GM18505 (cell line): ENCODE measurements at regions not wholly inside any gene's neighbourhood (a gene's known extent, or its start where the extent isn't known, plus 50 kb on each side); places are given as distances from the start of the nearest gene placed in this dataset.
"Not testable (repeated sequence)": the region's sequence is repeated elsewhere in the genome, so short reads cannot be mapped to it uniquely, and the experiment has no call there.

ENCODE experiments used
- ATAC-seq: cut with Tn5 transposase; IDR thresholded peaks from one replicate; pipeline ENCODE4 v1.9.1; 2021; ENCODE audit not compliant: unreplicated experiment
- POLR2A ChIP-seq: IDR thresholded peaks from 4 replicates; pipeline ENCODE4 v1.6.1; 2011; ENCODE audit warnings: borderline replicate concordance; ENCODE audit not compliant: insufficient read depth, insufficient read length; ENCODE audit errors: extremely low read depth

DNA sequence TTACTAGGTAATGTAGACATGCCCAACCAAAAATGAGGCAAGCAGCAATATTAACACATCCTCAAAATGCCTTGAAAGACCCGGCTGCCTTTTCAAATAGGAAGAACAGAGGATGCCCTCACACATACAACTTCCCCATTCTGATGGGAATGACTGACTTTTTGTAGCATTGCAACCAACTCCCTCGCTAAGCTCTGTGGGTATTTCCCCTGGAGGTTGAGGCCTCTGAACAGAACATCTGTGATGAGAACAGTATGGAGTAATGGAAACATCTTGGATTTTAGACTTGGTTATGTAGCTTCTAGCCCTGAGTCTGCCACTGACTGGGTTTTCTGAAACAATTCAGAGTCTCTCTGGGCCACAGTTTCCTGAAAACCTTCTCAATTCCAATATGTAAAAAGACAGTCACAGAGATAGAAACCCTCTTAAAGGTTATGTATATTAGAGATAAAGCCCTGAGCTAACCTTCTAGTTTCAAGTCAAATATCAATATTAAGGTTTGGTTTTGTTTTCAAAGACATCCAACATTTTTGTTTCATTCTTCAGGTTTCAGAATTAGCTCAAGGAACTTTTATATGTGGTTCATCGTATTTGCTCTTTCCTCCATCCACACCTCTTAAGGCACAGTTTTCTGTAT lies 311.5 kb downstream of the SETD4 start:
- ATAC-seq: no peak
- no peak for TF ChIP-seq POLR2A

DNA sequence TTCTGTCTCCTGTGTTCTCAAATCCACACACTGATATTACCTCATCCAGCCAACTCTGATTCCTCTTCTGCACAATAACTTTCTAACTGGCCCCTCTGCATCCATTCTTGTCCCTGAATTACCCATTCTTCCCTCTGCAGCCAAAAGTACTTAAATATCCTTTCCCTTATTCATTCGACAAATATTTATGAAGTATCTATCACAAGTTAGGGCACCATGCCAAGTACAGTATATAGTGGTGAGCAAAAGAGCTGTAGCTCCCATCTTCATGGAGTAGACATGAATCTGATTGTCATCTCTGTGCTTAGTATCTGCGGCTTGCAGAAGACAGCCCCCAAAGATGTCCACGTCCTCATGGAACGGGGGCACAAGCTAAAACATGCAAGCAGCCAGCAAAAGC lies 316.8 kb downstream of the SETD4 start:
- no peak for TF ChIP-seq POLR2A
- ATAC-seq: no peak

DNA sequence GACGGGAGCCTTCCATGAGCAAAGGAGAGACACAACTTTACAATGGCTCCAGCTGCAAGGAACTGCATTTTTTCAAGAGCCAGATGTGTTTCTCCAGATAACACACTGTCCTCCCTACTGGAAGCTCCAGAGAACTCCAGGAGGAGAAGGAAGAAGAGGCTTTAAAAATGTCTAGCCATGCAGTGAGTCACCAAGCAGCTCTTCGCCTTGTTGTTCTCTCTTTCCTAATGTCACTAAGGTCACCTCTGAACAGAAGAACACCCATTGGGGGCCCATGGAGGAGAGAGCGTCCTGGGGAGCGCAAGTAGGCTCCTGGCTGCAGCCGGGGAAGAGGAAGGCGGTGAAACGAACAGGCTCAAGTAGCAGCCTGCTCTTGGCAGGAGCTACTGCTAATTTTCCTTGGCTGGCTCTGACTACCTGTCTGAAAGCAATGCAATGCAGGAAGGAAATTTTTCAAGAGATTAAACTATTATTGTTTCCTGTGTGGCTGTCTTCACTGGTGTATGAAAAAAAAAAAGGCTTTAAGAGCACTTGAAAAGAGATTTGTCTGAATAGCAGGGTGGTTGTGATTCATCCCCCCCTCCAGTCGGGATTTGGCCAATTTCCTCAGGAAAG lies 321.9 kb downstream of the SETD4 start:
- ATAC-seq: no peak
- no peak for TF ChIP-seq POLR2A

DNA sequence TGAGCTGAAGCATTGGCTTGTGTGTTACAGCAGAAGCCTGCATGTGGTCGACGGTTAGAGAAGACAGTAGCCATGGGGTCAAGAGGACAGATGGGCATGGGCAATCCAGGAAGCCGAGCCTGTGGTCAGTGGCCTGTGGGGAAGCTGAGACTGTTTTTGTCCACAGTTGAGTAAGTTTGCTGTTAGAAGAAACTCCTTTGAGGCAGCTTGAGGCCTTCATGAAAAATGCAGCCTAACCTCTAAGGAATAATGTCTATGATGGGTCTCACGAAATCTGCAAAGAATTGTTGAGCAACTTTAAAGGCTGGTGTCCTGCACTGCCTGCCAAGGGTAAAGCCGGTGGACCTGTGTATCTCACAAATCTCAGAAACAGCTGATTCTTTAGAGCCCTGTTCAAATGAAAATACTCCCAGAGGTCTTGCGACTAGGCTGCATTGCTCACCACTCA lies 322.4 kb downstream of the SETD4 start:
- ATAC-seq: no peak
- TF ChIP-seq POLR2A: no peak

DNA sequence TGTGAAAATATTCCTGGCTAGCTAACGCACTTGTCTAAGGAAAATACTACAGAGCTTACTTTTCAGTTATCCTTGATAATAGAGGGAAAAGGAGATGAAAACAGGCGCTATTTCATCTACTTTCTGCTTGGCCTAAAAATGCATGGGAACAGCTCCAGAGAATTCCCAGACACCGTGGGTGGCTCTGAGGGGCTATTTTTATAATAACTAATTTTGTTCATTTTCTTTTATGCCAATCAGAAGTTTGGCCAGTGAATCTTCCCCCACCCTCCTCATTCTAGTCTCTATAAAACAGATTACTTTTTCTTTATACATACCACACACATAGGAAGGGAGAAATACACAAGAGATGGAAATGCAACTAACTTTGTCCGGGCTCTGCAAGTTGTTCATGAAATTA lies 322.9 kb downstream of the SETD4 start:
- no peak for TF ChIP-seq POLR2A
- no peak for ATAC-seq

DNA sequence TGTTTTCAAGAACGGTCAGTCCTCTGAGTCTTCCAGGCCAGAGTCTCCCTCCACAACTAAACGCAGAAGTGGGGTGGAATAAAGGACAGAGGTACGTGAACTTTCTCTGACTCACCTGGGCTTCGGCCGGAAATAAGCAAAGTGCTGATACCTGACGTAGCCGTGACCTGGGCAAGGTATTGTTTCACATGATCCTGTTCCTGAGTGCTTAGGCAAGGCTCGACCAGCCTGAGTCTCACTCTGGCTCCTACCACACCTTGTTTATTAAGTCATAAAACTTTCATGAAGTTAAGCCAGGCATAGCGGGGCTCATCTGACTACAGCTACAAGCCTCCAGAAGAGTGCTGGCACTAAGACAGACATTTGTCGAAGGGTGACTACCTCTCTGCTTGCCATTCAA lies 327.5 kb downstream of the SETD4 start:
- TF ChIP-seq POLR2A: no peak

DNA sequence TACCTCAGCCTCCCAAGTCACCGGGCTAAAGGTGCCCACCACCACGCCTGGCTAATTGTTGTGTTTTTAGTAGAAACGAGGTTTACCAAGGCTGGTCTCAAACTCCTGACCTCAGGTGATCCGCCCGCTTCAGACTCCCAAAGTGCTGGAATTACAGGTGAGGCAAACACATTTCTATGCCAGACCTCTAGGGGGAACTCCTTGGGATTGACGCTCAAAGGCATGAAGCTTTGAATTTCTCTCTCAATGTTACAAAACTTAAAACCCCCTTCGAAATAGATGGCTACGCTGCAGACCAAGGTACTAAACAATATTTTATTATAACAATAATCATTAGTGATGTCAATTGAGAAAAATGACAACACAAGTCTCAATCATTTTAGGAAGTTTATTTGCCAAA lies 330.0 kb downstream of the SETD4 start:
- no peak for ATAC-seq
- TF ChIP-seq POLR2A: no peak

More for the DNA sequence above, 327.5 kb downstream of the SETD4 start:
- ATAC-seq: no peak

DNA sequence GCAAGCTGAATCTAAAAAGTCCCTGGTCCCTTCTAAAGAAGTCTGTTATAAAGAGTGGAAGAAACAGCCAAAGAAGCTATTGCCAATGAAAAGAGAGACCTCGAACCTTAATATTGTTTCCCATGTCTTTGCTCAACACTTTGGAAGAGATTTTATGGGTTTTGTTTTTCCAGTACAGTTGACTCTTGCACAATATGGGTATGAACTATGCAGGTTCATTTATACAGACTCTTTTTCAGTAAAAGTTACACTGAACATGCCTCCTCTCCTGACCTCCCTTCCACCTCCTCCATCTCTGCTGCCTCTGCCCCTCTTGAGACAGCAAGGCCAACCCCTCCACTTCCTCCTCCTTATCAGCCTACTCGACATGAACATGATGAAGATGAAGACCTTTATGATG lies 332.5 kb downstream of the SETD4 start:
- no peak for ATAC-seq
- TF ChIP-seq POLR2A: no peak

DNA sequence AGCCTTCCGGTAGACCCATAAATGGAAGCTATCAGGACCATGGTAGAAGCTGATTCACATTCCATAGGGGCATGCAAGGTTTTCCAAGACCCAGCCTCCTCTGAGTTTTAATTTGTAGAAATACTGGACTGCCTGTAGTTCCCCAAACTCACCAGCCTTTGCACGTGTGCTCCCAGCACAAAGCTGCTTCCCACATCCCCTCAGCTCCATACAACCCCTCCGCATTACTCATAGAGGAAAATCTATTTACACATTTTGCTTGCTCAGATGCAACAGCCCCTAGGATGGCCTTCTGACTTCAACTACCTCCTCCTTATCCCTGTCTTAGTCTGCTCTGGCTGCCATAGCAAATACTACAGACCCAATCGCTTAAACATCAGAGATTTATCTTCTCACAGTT lies 336.2 kb downstream of the SETD4 start:
- no peak for TF ChIP-seq POLR2A
- ATAC-seq: no peak

DNA sequence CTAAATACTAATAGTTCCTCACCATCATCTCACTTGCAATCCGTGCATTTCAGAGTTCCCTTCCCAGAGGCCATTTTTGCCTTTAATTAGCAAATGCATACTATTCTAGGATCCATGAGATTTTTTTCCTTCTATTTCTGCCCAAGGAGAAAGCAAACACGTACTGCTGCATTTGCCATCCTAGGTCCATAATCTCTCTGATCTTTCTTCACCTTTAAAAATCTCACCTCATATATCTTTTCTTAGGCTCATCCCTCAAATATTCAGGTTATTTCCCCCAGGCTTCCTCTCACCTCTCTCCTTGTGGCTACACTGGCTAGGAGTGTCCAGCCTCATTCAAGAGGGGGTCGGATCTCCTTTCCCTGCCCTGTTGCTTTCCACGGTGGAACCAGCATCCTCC lies 338.6 kb downstream of the SETD4 start:
- TF ChIP-seq POLR2A: no peak
- ATAC-seq: no peak

DNA sequence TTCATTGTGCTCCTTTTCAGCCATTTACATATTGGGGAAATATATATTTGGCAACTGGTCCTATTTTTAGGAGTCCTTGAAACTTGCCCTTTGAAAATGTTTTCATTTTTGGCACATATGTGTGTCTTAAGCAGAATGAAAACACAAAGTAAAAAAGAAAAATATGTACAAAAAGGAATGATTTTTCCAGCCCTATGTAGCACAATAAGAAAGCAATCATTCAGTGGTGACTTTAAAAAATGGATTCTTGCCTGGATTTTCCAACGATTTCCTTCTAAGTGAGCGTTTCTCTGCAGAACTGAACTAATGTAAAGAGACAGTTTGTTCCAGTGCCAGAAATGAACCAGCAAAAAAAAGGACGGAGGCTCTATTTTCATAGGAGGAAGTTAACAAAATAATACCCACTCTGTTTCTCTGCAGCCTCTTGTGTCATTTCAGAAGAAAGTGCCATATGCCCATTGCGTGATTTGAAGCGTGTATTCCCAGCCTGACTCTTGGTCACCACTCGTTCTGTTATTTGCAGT lies 340.1 kb downstream of the SETD4 start:
- TF ChIP-seq POLR2A: no peak
- ATAC-seq: no peak

DNA sequence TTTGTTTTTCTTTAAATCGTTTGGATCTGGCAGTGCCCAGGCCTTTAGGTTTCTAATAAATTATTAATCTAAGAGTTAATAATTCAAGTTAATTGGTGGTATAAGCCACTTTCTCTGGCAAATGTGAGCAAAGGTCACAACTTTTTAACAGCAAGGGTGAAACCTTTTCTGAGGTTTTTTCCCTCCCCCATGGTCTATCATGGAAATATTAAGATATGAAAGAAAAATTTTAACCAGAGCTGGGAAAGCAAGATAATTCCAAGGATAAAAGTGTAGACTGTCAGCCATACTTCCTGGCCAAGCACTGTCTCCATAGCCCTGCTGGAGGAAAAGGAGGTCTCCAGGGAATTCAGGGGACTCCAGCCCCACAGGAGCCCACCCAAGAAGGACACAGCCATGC lies 341.2 kb downstream of the SETD4 start:
- no peak for ATAC-seq
- TF ChIP-seq POLR2A: no peak

DNA sequence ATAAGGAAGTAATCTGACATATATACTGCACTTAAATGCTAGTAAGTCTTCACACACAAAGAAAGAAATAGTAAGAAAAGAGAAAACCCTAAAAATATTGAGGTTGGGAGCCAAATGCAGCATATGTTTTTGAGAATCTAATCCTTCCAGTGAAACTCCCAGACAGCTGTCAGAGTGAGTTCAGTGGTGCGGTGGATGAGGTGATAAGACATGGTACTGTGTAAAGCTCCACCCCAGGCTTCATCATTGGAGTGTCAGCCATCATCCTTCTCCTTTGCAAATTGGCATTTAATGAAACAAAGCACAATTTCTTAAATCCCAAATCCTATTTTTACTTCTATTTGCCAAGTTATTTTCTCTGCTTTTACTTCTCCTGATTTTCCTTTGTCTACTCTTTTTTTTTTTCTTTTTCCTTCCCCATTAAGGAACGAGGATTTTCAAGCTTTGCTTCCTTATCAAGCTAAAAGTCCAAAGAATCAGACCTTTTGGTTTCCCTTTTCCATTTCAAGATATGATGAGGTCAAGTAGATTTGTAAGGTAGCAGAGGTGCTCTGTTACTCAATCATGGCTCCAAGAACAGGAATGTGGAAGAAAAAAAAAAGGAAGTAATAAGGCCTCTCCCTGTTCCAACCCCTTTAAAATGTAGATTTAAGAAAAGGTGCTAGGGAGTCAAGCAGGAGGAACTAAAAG lies 343.3 kb downstream of the SETD4 start:
- no peak for TF ChIP-seq POLR2A
- no peak for ATAC-seq

DNA sequence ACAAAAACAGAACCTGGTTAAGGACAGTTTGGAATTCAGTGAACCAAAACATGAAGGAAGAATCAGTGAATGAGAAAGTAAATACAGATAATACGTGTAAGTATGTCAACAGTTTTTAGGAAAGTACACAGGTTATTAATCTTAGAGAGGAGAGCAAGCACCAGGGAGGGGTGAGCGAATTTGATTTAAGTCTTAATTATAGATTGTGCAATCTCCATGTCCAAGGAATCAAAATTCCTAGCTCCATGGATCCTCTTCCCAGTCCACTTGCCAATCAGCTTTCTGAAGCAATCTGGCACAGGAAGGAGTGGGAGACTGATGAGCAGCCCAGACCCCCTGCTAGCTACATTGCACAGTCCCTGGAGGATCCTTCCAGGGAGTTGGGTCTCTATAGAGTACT lies 346.4 kb downstream of the SETD4 start:
- no peak for ATAC-seq
- no peak for TF ChIP-seq POLR2A

DNA sequence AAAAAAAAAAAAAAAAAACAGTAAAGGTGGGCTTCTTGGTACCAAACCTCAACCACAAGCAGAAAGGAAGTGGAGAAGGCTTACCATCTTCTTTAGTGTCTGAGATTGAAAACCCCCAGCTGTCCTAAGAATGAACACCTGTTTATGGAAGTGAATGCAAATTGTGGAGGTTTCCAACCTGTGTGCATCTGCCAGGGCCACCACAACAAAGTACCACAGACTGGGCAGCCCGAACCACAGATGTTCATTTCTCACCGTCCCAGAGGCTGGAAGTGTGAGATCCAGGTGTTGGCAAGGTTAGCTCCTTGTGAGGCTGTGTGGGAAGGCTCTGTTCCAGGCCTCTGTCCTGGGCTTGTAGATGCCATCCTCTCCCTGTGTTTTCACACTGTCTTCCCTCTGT lies 348.7 kb downstream of the SETD4 start:
- ATAC-seq: no peak
- TF ChIP-seq POLR2A: no peak

DNA sequence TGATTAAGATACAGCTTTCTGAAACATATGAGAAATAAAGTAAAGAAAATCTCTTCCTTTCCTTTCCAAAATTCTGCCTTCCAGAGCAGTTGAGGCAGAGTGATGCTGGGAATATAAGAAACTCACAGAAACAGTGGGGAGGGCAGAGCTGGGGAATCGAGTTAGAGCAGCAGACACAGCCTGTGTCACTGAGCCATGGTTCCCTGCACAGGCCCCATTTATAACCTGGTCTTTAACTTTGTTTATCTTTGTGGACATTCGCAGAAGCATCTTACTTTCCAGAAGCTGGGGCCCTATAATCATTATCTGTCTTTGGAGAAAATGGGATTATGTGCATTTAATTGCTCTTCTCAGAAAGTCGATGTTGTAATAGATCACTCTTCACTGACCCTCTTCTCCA lies 349.1 kb downstream of the SETD4 start:
- ATAC-seq: no peak
- TF ChIP-seq POLR2A: no peak

DNA sequence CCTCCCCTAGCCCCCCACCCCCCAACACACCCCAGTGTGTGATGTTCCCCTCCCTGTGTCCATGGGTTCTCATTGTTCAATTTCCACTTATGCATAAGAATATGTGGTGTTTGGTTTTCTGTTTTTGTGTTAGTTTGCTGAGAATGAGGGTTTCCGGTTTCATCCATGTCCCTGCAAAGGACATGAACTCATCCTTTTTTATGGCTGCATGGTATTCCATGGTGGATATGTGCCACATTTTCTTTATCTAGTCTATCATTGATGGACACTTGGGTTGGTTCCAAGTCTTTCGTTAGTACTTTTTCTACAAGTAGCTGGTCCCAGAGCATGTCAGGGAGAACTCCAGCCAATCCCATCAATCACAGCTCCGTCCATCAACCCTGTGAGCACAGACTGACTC lies 350.3 kb downstream of the SETD4 start:
- not testable (repeated sequence) for ATAC-seq
